Osteoblast (primary cell): ENCODE measurements at regions not wholly inside any gene's neighbourhood (a gene's known extent, or its start where the extent isn't known, plus 50 kb on each side); places are given as distances from the start of the nearest gene placed in this dataset.
A peak's percentile ranks its signal among the peaks of the same experiment; 100 is the strongest.

Experiments
- DNase-seq: peaks from one replicate; pipeline ENCODE4 v3.0.0; 2011; ENCODE audit warnings: low spot score, mixed read lengths; ENCODE audit not compliant: insufficient read length; ENCODE audit errors: missing footprints
- H2AFZ ChIP-seq: 2 replicates; pipeline ENCODE4 v1.6.0; 2011; ENCODE audit warnings: mild to moderate bottlenecking, low read length
- H3K27ac ChIP-seq: 2 replicates; pipeline ENCODE4 v1.5.1; 2011; ENCODE audit warnings: mild to moderate bottlenecking, low read depth, low read length, moderate library complexity
- H3K27me3 ChIP-seq: 2 replicates; pipeline ENCODE4 v1.6.0; 2012; ENCODE audit warnings: mild to moderate bottlenecking, control low read depth, inconsistent platforms, low read length, moderate library complexity; ENCODE audit not compliant: insufficient read depth
- H3K36me3 ChIP-seq: 2 replicates; pipeline ENCODE4 v1.5.1; 2011; ENCODE audit warnings: mild to moderate bottlenecking, low read length, control low read depth, moderate library complexity; ENCODE audit not compliant: insufficient read depth
- H3K4me1 ChIP-seq: 2 replicates; pipeline ENCODE4 v1.5.1; 2011; ENCODE audit warnings: mild to moderate bottlenecking, low read length, control low read depth, moderate library complexity; ENCODE audit not compliant: insufficient read depth
- H3K4me2 ChIP-seq: 2 replicates; pipeline ENCODE4 v1.6.0; 2011; ENCODE audit warnings: mild to moderate bottlenecking, low read length; ENCODE audit not compliant: insufficient read depth
- H3K4me3 ChIP-seq: fragments of 200-600 bp; sonication (generic); 3 replicates; pipeline ENCODE4 v1.5.1; 2012; ENCODE audit warnings: mild to moderate bottlenecking, low read length, inconsistent platforms; ENCODE audit not compliant: insufficient read depth
- H3K79me2 ChIP-seq: 2 replicates; pipeline ENCODE4 v1.6.0; 2012; ENCODE audit warnings: mild to moderate bottlenecking, low read length, control low read depth, inconsistent platforms; ENCODE audit not compliant: insufficient read depth
- H3K9me3 ChIP-seq: 2 replicates; pipeline ENCODE4 v1.5.1; 2011; ENCODE audit warnings: low read depth, low read length, control low read depth
- H4K20me1 ChIP-seq: 2 replicates; pipeline ENCODE4 v1.6.0; 2012; ENCODE audit warnings: mild to moderate bottlenecking, low read length, control low read depth; ENCODE audit not compliant: insufficient read depth
- CTCF ChIP-seq: IDR thresholded peaks from 2 replicates; pipeline ENCODE4 v1.5.1; 2011; ENCODE audit warnings: mild to moderate bottlenecking, low read depth, low read length, moderate library complexity; ENCODE audit errors: extremely low read depth

DNA sequence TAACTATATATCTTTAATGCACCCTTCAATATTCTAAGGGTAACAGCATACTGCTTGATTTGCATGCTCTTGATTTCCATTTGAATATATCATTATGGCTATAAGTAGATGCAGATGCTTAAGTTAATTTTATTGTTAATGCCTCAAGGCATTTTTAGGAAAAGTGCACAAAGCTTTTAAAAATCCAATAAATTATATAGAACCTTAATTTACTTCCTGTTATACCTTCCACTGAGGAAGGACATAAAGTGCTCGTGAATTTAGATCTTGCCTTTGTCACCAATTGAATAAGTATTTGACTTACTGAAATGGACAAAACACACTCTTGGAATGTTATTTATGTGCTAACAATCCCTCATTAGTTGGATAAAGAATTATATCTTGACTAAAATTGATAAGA, 276.7 kb upstream of the CCDC54 start:
- Histone ChIP-seq H3K9me3 (no peaks in the 10 kb centered on the region), H2AFZ (no peak overlapping the region), H3K4me2 (no peak overlapping the region), H3K27me3 (no peaks in the 10 kb centered on the region), H3K4me1 (no peaks in the 10 kb centered on the region), H3K79me2 (no peaks in the 10 kb centered on the region), H4K20me1 (no peaks in the 10 kb centered on the region), H3K27ac (no peak overlapping the region), H3K36me3 (no peaks in the 10 kb centered on the region), H3K4me3 (no peak overlapping the region)
- no peak for TF ChIP-seq CTCF
- DNase-seq: no peak

DNA sequence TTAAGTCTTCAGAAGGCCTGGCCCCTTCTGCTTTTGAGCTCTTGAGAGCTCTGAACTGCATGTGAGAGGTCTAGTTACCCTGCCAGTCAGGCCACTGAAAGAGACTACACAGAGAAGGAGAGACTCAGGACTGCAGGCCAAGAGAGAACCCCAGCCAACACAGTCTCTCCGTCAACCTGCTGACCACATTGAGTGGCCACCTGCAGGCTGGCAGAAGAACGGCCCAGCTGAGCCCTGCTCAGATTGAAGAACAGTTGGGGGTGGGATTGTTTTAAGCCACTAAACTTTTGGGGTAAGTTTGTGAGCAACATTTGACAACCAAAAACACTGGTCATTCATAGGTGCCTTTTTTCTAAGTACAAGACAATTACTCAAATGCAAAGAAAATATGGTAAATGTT, 273.5 kb upstream of the CCDC54 start:
- Histone ChIP-seq H4K20me1 (no peaks in the 10 kb centered on the region), H3K36me3 (no peaks in the 10 kb centered on the region), H3K27me3 (no peaks in the 10 kb centered on the region), H3K27ac (no peak overlapping the region), H3K4me2 (no peak overlapping the region), H3K4me3 (no peak overlapping the region), H3K9me3 (no peaks in the 10 kb centered on the region), H3K79me2 (no peaks in the 10 kb centered on the region), H3K4me1 (peaks cover 7% of the 10 kb centered on the region), H2AFZ (no peak overlapping the region)
- TF ChIP-seq CTCF: no peak
- no peak for DNase-seq

- Histone ChIP-seq H3K36me3 (no peaks in the 10 kb centered on the region), H3K9me3 (no peaks in the 10 kb centered on the region), H4K20me1 (no peaks in the 10 kb centered on the region), H3K27me3 (no peaks in the 10 kb centered on the region), H2AFZ (peak overlapping the region; percentile 86), H3K79me2 (no peaks in the 10 kb centered on the region), H3K4me1 (peaks cover 7% of the 10 kb centered on the region), H3K4me2 (peak overlapping the region; percentile 25), H3K4me3 (no peak overlapping the region), H3K27ac (peak overlapping the region; percentile 66)
- no peak for TF ChIP-seq CTCF
- peak; percentile 60 for DNase-seq
Measured at GRCh38 chr3:107106316-107106715, 270.9 kb upstream of the CCDC54 start.

DNA sequence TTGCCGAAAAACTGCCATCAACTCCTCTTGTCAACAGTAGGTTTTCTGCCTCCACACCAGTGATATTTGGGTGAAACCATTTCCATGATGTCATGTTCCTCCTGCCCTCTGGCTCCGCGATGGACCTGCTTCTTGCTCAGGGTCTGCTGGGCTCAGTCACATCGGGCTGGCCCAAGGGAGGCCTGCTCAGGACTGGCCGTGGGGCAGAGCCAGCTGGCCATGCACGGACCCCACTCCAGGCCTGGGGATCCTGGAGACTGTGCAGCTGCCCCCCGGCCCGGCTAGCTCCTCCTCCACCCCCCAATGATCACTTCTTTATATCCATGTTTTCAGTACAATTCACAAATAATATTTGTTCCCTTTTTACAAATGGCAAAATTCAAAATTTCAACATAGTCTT, 270.3 kb upstream of the CCDC54 start:
- H4K20me1 ChIP-seq: no peaks in the 10 kb centered on the region
- H3K79me2 ChIP-seq: no peaks in the 10 kb centered on the region
- DNase-seq: no peak
- H3K4me1 ChIP-seq: peaks cover 7% of the 10 kb centered on the region
- no peak overlapping the region for H3K4me2 ChIP-seq
- TF ChIP-seq CTCF: no peak
- H2AFZ ChIP-seq: peak overlapping the region; percentile 86
- H3K27ac ChIP-seq: peak overlapping the region; percentile 66
- H3K9me3 ChIP-seq: no peaks in the 10 kb centered on the region
- no peak overlapping the region for H3K4me3 ChIP-seq
- no peaks in the 10 kb centered on the region for H3K27me3 ChIP-seq
- H3K36me3 ChIP-seq: no peaks in the 10 kb centered on the region
